Limb (tissue), 2 donors: ENCODE measurements at regions not wholly inside any gene's neighbourhood (a gene's known extent, or its start where the extent isn't known, plus 50 kb on each side); places are given as distances from the start of the nearest gene placed in this dataset.

Experiments
- DNase-seq, 2 donors: peaks; one replicate each; pipeline ENCODE4 v3.0.0-alpha.2; 2016; ENCODE audit errors: extremely low spot score in 2 of 2

DNA sequence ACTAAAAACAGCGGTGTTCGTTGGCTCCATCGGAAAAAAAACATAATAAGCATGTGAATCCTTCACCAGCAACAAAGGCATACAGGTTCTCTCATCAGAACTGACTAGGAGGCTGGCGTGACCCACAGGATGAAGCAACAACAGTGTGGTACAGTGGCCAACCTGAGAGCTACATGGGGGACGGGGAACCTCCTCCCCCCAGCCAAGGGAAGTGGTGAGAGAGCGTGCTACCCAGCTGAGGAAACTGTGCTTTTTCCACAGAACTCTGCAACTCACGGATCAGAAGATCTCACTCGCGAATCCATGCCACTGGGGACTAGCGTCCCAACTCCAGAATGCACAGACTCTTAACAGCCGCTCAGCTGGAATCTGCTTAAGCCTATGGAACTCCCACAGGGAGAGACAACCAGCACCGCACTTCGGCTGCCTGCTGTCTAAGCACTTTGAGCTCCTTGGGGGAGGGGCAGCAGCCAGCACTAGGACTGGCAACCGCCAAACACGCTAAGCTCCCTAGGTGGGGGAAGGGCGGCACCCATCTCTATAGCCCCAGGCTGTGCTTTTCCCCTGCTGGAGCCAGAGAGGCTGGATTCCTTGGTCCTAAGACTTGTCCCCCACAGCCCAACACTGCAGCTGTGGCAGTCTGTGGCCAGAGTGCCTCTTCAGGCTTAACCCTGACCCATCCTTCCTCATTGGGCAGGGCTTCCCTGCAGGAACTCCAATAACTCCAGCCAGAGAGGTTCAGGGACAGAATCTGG, 538.3 kb upstream of the BTBD3 start:
- no peak for DNase-seq

DNA sequence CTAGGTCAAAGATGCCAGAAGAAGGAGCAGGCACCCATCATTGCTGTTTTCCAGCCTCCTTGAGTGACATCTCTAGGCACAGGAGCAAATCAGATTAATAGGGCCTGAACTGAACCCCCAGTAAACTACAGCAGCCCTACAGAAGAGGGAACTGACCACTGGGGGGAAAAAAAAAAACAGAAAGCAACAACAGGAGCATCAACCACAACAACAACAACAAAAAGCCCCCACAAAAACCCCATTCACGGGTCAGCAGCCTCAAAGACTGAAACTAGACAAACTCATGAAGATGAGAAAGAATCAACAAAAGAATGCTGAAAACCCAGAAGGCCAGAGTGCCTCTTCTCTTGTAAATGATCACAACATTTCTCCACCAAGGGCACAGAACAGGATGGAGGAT, 537.4 kb upstream of the BTBD3 start:
- no peak for DNase-seq

DNA sequence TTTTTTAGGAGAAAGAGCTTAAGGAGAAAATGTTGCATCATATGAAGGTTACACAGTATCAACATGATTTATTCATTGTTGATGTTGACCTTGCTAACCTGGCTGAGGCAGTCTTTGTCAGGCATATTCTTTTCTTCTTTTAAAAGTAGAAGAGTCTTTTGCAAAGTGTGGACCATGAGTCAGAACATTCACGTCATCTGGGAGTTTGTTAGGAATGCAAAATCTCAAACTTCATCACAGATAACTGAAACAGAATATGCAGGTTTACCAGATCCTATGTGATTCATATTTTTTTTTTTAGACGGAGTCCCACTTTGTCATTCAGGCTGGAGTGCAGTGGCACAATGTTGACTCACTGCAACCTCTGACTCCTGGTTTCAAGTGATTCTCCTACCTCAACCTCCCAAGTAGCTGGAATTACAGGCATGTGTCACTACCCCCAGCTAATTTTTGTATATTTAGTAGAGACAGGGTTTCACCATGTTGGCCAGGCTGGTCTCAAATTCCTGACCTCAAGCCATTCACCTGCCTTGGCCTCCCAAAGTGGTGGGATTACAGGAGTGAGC, 530.4 kb upstream of the BTBD3 start:
- DNase-seq = no peak

DNA sequence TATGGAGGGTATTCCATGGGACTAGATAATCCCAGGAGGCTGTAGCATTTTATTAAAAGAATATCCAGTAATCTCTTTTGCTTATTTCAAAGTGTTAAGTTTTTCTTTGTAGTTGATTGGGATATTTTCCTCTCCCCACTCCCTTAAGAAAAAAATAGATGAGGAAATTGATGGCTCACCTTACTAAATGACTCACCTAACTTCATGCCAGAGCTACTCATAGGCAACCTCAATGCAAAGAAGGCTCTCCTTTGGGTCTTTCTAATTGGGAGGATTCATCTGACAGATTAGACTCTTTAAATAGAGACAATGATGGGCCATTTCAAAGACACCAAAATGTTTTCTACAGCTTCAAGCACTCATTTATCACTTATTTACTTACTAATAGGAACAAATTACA, 528.5 kb upstream of the BTBD3 start:
- DNase-seq = no peak

DNA sequence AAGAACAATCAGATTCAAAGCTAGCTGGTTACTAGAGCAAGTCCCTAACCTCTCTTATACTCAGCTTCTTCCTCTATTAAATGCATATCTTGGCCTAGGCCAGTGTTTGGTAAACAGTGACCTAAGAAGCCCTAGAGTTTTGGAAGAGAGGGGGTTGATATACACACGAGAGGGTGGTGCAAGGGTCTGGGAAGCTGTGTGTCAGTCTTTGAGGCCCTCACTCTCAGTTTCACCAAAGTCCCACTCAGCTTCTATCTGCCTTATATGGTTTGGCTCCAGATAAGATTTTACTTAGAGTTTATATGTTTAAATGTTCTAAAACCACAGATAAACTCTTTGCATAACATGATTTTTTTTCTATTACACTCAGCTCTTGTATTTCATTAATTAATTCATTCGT, 526.1 kb upstream of the BTBD3 start:
- no peak for DNase-seq

DNA sequence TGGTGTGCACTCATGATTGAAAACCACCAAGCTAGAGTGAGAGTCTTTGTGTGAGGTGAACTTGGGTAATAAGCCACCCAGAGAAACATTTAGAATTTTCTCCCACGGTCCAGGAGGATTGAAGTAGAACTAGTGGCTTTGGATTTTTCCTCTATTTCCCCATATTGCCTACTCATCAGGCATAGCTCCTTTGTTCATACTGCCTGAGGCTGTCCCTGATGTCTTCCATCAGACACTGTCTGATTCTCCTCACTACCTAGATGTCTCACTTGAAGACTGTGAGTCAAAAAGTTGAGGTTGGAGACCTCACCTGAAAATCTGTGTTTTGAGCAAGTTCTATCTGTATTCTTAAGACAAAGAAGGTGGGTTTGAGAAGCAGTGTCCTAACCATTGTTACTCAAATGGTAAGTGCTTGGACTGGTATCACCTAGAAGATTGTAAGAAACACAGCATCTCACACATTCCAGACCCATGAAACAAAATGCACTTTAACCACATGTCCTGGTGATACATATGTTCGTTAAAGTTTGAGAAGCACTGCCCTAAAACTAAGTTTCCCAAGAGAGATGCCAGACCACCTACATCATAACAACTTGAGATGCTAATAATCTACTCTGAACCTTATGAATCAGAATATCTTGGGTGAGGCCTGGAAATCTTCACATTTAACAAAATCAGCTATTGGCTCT, 523.4 kb upstream of the BTBD3 start:
- no peak for DNase-seq

DNA sequence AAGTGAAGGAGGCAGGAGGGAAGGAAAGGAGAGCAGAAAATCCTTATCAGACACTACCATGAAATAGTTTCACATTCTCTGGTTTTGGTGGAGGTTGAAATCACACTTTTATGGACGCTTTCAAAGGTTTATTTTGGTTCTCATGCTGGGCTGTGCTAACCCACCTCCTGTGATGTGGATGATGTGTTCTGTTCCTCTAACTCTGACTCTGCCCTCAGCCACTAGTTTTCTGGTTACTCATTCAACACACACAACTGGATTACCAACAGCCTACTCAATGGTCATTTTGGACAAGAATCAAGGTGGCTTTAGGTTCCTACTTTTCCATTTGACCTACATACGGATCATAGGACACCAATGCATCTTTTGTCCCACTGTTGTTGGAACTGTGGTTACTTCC, 522.1 kb upstream of the BTBD3 start:
- no peak for DNase-seq

DNA sequence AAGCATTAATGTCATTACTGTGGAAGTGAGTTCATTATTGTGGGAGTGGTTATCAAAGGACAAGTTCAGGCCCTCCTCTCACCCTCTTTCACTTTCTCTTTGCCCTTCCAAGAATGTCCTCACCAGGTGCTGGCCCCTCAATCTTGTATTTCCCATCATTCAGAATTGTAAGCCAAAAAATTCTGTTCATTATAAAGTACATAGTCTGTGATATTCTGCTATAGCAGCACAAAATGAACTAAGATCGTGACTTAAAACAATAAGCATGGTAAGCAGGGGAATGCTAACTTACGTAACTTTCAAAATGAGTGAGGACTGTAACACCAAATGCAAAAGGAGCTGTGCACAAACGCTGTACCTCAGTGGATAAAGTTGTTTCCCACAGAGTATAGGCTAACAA, 515.7 kb upstream of the BTBD3 start:
- DNase-seq = no peak

DNA sequence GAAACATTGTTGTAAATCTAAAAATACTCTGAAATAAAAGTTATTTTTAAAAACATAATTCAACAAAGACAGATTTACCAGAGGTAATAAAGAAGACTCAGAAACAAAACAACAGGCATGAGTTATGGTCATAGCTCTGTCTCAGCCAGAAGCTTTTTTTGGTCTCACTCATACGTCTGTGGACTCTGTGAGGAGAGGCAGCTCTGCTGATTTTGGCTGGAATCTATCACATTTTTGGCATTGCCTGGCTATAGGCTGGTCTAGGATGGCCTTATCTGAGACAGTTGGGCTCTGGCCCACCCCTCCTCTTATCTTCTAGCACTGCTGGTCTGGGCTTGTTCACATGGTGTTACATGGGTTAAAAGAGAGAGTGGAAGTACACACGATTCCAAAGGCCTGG, 514.0 kb upstream of the BTBD3 start:
- no peak for DNase-seq

DNA sequence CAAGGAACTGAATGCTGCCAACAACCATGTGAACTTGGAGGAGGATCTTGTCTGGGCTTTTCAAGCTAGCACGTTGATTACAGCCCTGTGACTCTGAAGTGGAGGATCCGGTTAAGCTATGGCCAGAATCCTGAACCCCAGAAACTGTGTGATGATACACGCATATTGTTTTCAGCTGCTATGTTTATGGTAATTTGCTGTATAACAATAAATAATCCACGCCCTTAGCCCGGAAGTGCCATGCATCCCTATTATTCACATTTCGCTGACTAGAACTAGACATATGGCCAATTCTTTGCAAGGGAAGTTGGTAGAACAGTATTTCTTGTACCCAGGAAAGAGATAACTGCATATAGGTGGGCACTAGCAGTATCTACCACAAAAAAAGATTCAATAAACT, 510.8 kb upstream of the BTBD3 start:
- no peak for DNase-seq

DNA sequence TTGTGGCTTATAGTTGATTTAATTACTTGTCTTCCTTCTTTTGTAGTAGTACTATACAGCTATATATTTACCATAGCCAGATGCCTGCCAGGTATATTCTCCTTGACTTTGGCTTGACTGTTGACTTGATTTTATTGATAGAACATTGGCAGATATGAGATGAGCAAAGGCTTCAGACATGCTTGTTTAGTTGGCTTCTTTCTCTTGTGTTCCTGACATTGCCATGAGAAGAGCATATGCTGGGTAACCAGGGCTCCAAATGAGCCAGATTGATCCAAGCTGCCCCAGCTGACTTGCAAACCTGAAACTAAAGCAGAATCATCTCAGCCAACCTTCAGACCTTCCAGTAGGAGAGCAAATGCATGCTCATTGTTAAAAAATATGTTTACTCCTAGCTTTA, 508.1 kb upstream of the BTBD3 start:
- DNase-seq = no peak

DNA sequence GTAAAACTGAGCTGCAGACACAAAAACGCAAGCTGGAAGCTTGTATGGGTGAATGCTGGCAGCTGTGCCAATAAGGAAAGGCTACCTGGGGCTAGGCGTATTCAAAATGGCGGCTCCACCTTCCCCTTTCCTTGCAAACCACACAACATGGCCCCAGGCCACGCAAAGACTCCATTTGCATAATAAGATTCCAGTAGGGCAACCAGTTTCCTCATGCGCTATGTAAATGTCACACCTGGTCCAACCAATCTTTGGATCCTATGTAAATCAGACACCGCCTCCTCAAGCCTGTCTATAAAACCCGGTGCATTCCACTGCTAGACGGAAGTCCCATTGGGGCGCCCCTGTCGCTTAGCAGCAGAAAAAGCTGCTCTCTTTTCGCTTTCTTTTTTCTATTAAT, 505.9 kb upstream of the BTBD3 start:
- DNase-seq = no peak

DNA sequence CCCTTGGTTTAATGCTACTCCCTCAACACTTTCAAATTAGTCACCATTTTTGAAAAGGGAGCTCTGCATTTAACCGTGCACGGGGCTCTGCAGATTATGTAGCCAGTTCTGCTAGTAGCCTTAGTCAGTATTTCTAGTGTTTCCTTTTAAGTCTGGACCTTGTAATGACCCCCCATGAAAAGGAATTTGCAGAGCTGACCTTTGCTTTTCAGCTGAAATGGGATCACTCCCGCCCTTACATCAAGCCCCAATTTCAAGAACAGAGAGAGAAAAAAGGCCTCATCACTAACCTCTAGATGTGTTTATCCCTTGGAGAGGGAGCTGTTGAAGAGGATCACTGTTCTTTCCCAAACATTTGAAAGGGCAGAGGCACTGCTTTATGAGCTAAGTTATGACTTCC, 490.7 kb upstream of the BTBD3 start:
- DNase-seq = no peak

DNA sequence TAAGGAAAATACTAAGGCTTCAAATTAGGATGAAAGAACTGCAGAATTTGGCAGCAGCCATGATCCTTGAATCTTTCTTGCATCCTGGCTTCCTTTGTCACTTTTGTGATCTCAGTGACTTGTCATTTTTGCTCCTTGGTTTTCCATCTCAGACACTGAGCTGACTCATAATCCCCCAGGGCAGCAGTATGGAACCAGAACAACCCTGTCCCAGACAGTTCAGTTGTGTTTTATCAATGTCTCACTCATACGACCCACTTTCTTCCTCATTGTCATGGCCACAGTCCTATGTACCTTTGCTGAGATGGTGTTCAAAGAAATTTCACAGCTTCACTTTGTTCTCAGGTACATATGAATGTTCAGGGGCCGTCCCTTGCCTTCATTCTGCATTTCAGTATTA, 488.5 kb upstream of the BTBD3 start:
- DNase-seq = no peak

DNA sequence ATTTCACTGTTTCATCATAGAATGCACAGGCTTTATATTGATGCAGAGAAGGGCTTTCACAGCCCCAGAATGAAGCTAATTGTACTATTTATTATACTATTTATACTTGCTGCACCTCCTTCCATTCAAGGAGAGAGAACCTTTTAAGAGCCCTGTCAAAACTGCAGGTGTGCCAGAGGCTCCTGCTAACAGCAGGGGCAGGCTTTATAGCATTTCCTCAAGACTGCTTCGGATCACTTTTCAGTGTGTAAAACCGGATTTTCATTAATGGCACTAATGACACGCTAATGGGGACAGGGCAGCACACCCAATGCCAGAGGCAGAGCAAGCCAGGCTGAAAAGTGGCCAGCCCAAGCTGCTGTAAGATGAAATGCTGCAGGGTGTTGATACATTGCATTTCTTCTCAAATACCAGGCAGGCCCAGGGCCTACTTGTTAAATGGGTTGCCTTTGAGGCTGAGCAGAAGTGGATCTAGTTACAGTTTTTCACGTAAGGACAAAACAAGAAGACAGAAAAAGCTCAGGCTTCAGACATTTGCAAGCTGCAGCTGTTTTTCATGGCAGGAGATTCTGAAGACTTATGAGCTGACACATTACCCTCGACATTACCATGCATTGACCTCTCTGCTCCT, 487.7 kb upstream of the BTBD3 start:
- no peak for DNase-seq

DNA sequence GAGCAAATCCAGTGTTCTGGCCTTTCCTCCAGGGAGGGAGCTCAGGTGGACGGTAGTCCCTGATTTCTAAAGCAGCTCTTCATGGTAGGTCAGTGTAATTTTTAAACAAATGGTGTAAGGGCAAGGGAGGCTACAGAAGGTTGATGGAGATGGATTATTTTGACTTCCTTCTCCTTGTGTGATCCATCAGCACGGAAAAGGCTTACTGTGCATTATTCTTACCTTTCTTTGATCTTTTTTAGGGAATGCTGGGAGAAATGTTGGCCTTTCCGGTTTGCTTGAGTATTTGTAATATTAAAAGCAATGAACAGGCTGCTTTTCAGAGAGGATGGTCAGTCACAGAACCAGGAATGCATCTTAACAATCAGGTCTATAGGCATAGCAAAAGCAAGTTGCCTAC, 487.0 kb upstream of the BTBD3 start:
- DNase-seq = no peak

DNA sequence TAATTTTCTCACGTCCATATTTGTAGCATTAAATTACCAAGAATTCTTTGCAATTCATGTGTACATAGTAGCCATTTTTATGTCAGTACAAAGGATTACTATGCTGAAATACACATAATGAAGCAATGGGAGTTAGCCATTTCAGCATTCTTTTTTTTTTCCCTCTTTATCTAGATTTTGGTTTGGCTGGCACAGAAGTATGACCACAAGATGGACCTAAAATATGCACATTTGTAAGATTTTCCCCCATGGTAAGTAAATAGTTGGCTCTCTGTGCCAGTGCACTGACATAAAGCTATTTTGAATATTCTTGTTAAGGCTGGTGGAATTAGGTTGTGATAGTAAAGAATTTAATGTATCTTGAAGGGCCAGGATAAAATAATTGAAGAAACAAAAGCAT, 486.1 kb upstream of the BTBD3 start:
- DNase-seq = no peak

DNA sequence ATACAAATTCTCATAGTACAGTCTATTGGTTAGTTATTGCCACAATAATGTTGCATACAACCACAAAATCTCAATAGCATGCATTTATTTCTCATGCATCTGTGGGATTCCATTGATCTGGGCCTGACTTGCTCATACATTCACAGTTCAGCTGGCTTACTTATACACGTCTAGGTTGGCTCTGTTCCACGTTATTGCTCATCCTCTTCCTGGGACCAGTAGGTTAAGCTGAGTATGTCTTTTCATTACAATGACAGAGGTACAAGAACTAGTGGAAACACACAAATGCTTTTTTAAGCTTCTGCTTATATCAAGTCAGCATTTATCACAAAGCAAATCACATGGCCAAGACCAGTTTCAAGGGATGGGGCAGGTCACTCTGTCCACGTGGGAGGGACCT, 485.3 kb upstream of the BTBD3 start:
- no peak for DNase-seq

DNA sequence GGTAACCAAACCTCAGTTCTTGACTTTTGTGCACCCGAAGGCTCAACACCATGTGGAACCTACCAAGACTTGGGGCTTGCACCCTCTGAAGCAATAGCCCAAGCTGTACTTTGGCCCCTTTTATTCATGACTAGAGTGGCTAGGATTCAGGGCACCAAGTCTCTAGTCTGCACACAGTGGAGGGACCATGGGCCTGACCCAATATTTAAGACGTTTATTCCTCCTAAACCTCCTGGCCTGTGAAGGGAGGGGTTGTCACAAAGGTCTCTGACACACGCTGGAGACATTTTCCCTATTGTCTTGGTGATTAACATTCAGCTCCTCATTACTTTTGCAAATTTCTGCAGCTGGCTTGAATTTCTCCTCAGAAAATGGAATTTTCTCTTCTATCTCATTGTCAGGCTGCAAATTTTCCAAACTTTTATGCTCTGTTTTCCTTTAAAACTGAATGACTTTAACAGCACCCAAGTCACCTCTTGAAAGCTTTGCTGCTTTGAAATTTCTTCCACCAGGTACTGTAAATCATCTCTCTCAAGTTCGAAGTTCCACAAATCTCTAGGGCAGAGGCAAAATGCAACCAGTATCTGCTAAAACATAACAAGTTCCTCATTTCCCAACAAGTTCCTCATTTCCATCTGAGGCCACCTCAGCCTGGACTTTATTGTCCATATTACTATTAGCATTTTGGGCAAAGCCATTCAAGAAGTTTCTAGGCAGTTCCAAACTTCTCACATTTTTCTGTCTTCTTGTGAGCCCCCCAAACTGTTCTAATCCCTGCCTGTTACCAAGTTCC, 481.4 kb upstream of the BTBD3 start:
- DNase-seq = no peak

DNA sequence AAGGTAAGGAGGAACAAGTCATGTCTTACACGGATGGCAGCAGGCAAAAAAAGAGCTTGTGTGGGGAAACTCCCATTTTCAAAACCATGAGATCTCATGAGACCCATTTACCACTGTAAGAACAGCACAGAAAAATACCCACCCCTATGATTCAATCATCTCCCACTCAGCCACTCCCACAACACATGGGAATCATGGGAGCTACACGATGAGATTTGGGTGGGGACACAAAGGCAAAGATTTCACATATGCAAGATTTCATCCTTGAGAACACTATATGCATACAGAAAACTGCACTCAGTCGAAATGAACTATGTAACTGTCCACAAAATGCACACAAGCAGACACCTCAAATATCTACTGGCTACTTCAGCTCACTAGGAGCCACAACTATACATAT, 480.6 kb upstream of the BTBD3 start:
- DNase-seq = no peak

DNA sequence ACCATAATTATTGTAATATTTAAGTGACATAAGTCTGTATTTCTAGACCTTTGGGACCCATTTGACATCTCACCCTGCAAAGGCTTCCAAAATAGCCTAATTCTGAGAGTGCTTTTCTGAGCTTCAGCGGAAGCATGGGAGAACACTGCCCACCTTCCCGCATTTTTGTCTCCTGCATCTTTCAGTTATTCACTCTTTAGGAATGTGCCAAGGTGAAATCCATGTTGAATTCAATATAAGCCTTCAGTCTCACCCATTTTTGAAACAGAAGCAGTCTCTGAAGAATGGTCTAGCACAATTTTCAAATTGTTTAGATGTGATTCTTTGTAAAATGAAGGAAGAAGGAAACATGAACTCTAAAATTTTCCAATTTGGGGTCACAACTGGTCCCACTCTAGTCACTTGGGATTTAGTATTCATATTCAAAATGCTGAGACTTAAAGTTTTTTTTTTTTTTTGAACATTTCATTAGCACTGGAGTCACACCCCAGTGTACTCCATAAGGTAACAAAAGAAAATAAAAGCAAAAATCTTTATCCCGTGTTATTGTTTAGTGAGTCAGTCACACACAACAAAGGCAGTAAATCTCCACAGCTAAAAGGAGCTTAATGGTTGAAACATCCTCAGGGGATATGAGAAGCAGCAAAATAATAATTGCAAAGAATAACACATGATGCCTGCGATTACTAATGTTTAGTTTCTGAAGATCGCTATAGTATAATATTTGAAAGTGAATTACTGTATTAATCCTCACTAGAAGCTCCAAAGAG, 479.9 kb upstream of the BTBD3 start:
- DNase-seq = no peak
